ENCODE measurements at regions not wholly inside any gene's neighbourhood (a gene's known extent, or its start where the extent isn't known, plus 50 kb on each side); places are given as distances from the start of the nearest gene placed in this dataset.

DNA sequence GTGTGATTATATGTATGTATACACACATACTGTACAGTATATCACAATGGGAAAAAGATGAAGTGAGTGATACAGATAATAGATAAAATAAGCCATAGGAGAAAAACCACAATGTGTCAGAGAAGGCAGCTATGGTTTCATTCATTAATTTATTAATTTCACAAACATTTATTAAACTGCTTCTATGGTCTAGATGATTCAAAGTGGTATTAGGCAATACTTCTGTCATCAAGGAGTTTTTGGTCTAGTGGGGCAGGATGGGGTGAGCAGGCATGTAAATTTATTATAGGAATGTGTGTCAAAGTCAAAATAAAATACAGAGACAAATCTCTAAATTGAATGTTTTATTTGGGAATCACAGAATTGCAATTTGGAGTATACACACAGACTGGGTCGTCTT is 65.2 kb upstream of the ANKEF1 start:
- WGBS, 2 donors, result 50 to 56% methylated on average over 1 of the region's 1 CpG
- DNase-seq, result no peak
- H3K27ac ChIP-seq, result no peak overlapping the region
- H3K9me3 ChIP-seq, result no peaks in the 10 kb centered on the region
- intact Hi-C loops (cut with DNase I), result loop anchor here (5.0 kb wide), 1 partner anchor 352 kb away; no protein-coding TSS in a partner anchor
- peaks cover 0 to 10% (median 0%) of the 10 kb centered on the region in 3 donors for H3K4me1 ChIP-seq
- H3K27me3 ChIP-seq, result peaks cover 0 to 8% (median 0%) of the 10 kb centered on the region in 4 donors
- no peaks in the 10 kb centered on the region for H3K36me3 ChIP-seq
- no peak overlapping the region for H3K4me3 ChIP-seq
- no peak for TF ChIP-seq POLR2A (IDR thresholded peaks at IDR 0.05)
- TF ChIP-seq, protein P1, sequence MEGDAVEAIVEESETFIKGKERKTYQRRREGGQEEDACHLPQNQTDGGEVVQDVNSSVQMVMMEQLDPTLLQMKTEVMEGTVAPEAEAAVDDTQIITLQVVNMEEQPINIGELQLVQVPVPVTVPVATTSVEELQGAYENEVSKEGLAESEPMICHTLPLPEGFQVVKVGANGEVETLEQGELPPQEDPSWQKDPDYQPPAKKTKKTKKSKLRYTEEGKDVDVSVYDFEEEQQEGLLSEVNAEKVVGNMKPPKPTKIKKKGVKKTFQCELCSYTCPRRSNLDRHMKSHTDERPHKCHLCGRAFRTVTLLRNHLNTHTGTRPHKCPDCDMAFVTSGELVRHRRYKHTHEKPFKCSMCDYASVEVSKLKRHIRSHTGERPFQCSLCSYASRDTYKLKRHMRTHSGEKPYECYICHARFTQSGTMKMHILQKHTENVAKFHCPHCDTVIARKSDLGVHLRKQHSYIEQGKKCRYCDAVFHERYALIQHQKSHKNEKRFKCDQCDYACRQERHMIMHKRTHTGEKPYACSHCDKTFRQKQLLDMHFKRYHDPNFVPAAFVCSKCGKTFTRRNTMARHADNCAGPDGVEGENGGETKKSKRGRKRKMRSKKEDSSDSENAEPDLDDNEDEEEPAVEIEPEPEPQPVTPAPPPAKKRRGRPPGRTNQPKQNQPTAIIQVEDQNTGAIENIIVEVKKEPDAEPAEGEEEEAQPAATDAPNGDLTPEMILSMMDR (IDR thresholded peaks at IDR 0.05), result no peak

DNA sequence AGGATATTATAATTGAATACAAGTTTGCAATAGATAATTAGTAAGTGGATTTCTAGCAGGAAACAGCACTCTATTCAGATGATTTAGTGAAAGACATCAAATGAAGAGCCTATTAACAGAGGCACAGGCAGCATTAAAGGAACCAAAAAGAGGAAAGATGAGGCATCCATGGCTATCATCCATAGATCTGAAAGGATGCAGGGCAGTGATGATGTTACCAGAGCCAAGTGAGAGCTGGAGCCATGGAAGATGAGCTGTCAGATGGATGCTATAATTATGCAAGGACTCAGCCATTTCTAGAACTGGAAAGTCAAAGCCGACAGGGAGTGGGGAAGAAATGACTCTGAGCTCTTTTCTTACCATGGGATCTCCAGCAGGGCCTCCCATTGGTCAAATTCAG is 66.8 kb upstream of the ANKEF1 start:
- WGBS, 2 donors, result 20 to 43% methylated on average over 1 of the region's 1 CpG
- TF ChIP-seq, protein P1 (IDR thresholded peaks at IDR 0.05), result no peak
- TF ChIP-seq POLR2A (IDR thresholded peaks at IDR 0.05), result no peak

DNA sequence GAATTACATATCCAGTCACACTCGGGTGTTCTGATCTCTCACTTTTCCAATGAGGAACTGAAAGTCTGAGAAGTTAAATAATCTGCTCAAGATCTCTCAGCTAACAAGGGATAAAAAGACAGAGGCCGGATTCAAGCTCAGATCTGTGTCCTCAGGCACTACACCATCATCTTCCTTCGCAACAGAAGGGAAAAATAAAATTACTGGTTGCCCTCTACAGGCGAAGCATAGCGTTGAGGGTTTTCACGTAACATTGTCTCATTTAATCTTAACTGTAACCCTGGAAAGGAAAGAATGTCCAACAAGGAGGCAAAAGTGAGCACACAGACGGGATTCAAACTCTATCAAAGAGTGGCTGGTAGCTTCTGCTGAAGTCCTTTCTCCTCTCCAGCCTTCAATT is 67.8 kb upstream of the ANKEF1 start:
- H3K27ac ChIP-seq, result no peak overlapping the region
- no peak for TF ChIP-seq POLR2A (IDR thresholded peaks at IDR 0.05)
- TF ChIP-seq, protein P1 (IDR thresholded peaks at IDR 0.05), result peak in 3 of 6 experiments; percentile 12 to 48 (median 15)
- intact Hi-C loops (cut with DNase I), result loop anchor here (5.0 kb wide), 1 partner anchor 350 kb away; no protein-coding TSS in a partner anchor
- H3K36me3 ChIP-seq, result no peaks in the 10 kb centered on the region
- no peak for DNase-seq
- peaks cover 0 to 8% (median 0%) of the 10 kb centered on the region in 4 donors for H3K27me3 ChIP-seq
- WGBS, 2 donors, result 22 to 29% methylated on average over 7 of the region's 7 CpGs
- H3K4me1 ChIP-seq, result peaks cover 0 to 6% (median 0%) of the 10 kb centered on the region in 3 donors
- H3K9me3 ChIP-seq, result no peaks in the 10 kb centered on the region
- no peak overlapping the region for H3K4me3 ChIP-seq

More for the DNA sequence above, 66.8 kb upstream of the ANKEF1 start:
- Histone ChIP-seq H3K9me3 (no peaks in the 10 kb centered on the region), H3K4me3 (no peak overlapping the region), H3K27me3 (peaks cover 0 to 8% (median 0%) of the 10 kb centered on the region in 4 donors), H3K36me3 (no peaks in the 10 kb centered on the region), H3K27ac (no peak overlapping the region), H3K4me1 (peaks cover 0 to 10% (median 0%) of the 10 kb centered on the region in 3 donors)
- DNase-seq, result no peak
- intact Hi-C loops (cut with DNase I), result loop anchor here (5.0 kb wide), 1 partner anchor 351 kb away; no protein-coding TSS in a partner anchor

DNA sequence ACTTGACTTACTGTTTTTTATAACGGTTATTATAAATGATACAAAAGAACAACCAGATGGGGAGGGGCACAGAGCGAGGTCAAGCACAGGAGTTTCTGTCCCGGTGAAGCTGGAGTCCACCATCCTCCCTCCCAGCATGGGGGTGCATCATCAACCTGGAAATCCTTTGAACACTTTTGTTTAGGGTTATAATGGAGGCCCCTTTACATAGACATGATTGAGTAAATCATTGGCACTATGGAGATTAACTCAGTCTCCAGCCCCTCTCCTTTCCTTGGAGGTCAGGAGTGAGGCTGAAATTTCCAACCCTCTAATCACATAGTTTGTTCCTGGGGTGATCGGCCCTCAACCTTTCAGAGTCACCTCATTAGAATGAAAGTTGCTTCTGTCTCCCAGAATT is 71.8 kb upstream of the ANKEF1 start:
- WGBS, 2 donors, result 64 to 80% methylated on average over 4 of the region's 4 CpGs
- Histone ChIP-seq H3K27me3 (peaks cover 0 to 1% (median 0%) of the 10 kb centered on the region in 4 donors), H3K4me1 (no peaks in the 10 kb centered on the region), H3K4me3 (no peak overlapping the region), H3K9me3 (no peaks in the 10 kb centered on the region), H3K36me3 (no peaks in the 10 kb centered on the region), H3K27ac (no peak overlapping the region)
- no peak for TF ChIP-seq POLR2A (IDR thresholded peaks at IDR 0.05)
- TF ChIP-seq, protein P1 (IDR thresholded peaks at IDR 0.05), result no peak
- DNase-seq, result no peak
- intact Hi-C loops (cut with DNase I), result no loop called here

DNA sequence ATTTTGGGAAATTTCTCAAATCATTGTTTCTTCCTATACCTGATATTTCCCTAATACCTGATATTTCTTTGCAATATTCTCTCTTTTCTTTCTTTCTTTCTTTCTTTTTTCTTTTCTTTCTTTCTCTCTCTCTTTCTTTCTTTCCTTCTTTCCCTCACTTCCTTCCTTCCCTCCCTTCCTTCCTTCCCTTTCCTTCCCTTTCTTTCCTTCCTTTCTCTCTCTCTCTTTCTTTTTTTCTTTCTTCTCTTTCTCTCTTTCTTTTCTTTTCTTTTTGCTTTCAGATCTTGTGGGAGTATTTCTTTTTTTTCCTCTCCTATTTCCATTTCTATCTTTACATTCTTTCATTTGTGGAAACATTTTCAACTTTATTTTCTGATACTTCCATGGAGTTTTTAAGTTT is 76.1 kb upstream of the ANKEF1 start:
- Histone ChIP-seq H3K27ac (no peak overlapping the region), H3K4me3 (no peak overlapping the region), H3K27me3 (no peaks in the 10 kb centered on the region), H3K9me3 (no peaks in the 10 kb centered on the region), H3K36me3 (no peaks in the 10 kb centered on the region), H3K4me1 (no peaks in the 10 kb centered on the region)
- no peak for DNase-seq
- TF ChIP-seq, protein P1 (IDR thresholded peaks at IDR 0.05), result no peak
- TF ChIP-seq POLR2A (IDR thresholded peaks at IDR 0.05), result no peak
- intact Hi-C loops (cut with DNase I), result no loop called here
